HepG2 (cell line): ENCODE measurements at regions not wholly inside any gene's neighbourhood (a gene's known extent, or its start where the extent isn't known, plus 50 kb on each side); places are given as distances from the start of the nearest gene placed in this dataset.

Experiments
- CTCF ChIP-seq: sonication (generic); formaldehyde crosslinking; IDR thresholded peaks from 2 replicates; pipeline ENCODE4 v1.5.0; 2020; ENCODE audit warnings: mild to moderate bottlenecking, missing genetic modification reagents, moderate library complexity
- EZH2 ChIP-seq: conservative IDR thresholded peaks from 2 replicates; pipeline ENCODE4 v1.6.1; 2012; ENCODE audit warnings: mild to moderate bottlenecking, low read depth, low read length, moderate library complexity
- POLR2AphosphoS5 ChIP-seq: IDR thresholded peaks from 2 replicates; pipeline ENCODE4 v1.6.1; 2012; ENCODE audit warnings: low read depth, low read length
- TAF1 ChIP-seq: sonication (generic); formaldehyde crosslinking; IDR thresholded peaks from 2 replicates; pipeline ENCODE4 v1.4.0; 2020; ENCODE audit warnings: missing genetic modification reagents
- TF ChIP-seq, protein P1 (sequence below): sonication (generic); formaldehyde crosslinking; IDR thresholded peaks from 2 replicates; pipeline ENCODE4 v1.5.1; 2020; ENCODE audit warnings: mild to moderate bottlenecking, missing genetic modification reagents

- TF ChIP-seq POLR2AphosphoS5 (no peak), CTCF (CRISPR knock-in tag) (no peak), EZH2 (no peak), TAF1 (CRISPR knock-in tag) (no peak)
- TF ChIP-seq, protein P1, sequence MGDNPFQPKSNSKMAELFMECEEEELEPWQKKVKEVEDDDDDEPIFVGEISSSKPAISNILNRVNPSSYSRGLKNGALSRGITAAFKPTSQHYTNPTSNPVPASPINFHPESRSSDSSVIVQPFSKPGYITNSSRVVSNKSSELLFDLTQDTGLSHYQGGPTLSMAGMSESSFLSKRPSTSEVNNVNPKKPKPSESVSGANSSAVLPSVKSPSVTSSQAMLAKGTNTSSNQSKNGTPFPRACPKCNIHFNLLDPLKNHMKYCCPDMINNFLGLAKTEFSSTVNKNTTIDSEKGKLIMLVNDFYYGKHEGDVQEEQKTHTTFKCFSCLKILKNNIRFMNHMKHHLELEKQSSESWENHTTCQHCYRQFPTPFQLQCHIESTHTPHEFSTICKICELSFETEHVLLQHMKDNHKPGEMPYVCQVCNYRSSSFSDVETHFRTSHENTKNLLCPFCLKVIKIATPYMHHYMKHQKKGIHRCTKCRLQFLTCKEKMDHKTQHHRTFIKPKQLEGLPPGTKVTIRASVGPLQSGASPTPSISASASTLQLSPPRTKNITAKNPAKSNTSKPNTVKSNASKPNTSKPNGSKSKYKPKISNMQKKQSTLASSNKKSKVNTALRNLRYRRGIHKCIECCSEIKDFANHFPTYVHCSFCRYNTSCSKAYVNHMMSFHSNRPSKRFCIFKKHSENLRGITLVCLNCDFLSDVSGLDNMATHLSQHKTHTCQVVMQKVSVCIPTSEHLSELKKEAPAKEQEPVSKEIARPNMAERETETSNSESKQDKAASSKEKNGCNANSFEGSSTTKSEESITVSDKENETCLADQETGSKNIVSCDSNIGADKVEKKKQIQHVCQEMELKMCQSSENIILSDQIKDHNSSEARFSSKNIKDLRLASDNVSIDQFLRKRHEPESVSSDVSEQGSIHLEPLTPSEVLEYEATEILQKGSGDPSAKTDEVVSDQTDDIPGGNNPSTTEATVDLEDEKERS (CRISPR knock-in tag), result no peak
Observed at GRCh38 chr13:80227645-80228044, 113.3 kb downstream of the SPRY2 start.
